GOT3 (cell line): ENCODE measurements at regions not wholly inside any gene's neighbourhood (a gene's known extent, or its start where the extent isn't known, plus 50 kb on each side); places are given as distances from the start of the nearest gene placed in this dataset.
"Not testable (repeated sequence)": the region's sequence is repeated elsewhere in the genome, so short reads cannot be mapped to it uniquely, and the experiment has no call there.

Source experiments
- DNase-seq: peaks from one replicate; lab custom pipeline; 2025; ENCODE audit warnings: mixed read lengths; lab: John Stamatoyannopoulos, UW

DNA sequence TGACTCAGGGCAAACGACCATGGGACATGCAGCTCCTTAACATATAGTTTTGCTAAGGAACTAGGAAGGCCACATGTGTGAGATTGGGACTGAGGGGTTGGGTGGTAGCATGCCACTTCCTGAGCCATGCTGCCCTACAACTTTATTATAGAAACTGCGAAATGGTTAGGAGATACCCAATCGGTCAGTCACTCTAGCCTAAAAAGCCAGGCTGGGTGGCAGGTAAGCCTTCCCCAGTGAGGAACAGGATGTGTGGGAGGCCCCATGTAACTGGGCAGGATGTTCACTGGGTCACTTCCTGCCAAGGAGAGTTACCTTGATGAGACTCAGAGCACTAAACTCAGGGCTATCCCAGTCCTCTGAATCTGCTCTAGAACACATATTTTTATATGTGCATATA is 123.5 kb downstream of the MAP3K7 start:
- DNase-seq, result no peak

DNA sequence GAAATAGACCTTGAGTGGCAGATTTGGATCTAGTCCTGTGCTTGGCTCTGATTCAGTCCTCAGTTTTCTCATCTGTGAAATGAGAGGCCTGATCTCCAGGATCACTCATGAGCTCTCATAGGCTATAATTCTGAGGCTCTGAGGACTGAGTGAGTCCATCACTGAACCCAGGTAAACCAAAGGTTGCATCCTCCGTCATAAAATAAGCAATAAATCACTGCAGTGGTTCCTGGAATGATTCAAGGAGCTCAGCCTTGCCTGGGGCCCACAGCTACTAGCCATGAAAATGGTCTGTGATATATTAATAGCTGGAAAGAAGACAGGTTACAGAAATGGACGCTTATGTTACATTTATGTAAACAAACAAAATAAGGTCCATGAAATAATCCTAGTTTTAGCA is 124.8 kb downstream of the MAP3K7 start:
- DNase-seq, result no peak

DNA sequence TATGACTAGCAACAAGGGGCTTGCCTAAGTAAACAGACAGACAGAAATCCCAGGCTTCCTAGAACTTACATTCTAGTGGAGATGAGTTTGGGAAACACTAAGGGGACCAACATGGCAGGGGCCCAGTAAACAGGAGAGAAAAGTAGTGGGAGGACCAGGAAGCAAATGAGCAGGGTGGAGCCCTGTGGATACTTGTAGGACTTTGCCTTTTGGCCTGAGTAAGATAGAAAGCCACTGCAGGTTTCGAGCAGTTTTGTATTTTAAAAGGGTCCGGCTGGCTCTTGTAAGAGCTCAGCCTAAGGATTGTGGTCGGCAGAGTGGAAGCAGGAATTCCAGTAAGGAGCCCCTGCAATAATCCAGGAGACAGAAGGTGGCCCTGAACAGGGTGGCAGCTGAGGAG is 125.5 kb downstream of the MAP3K7 start:
- DNase-seq, result no peak

- DNase-seq, result no peak
Measured at GRCh38 chr6:90460051-90460450, 126.8 kb downstream of the MAP3K7 start.

- DNase-seq, result no peak
Measured at GRCh38 chr6:90459225-90459758, 127.6 kb downstream of the MAP3K7 start.

DNA sequence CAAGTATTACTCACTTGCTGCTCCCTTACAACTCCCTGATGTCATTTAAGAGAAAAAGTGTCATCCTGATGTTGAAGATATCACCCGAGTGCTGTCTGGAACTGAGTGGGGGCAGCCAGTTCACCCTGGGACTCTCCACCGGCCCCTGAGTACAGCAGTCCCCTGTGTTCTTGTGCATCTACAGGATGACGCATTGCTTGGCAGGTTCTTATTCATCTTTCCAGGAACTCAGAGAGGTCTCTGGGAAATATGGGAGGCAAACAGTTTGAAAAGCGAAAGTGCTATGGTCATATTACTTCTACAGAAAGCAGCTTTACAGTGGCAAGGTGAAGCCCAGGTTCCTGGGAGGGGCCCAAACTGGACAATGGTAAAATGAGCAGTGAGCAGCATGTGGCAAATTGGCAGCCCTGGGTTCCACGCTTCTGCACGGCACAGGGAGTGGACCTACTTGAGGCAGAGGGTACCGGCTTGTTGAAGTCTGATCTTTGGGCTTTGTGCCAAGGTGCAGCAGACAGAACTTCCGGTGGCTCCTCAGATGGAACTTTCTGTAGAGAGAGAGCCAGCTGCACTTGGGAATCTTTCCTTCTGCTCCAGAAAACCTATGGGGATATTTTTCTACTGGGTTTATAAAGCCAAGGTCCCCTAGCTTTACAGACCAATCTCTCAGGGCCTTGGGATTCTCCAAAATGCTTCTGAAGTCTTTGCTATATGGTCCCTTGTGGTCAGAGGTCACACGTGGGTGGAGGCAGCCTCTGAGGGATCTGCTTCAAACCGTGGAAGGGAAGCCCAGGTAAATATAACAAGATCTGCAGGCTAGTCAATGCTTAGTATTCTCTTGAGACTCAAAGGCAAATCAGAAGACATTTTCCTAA is 128.3 kb downstream of the MAP3K7 start:
- peak; percentile 10 for DNase-seq

DNA sequence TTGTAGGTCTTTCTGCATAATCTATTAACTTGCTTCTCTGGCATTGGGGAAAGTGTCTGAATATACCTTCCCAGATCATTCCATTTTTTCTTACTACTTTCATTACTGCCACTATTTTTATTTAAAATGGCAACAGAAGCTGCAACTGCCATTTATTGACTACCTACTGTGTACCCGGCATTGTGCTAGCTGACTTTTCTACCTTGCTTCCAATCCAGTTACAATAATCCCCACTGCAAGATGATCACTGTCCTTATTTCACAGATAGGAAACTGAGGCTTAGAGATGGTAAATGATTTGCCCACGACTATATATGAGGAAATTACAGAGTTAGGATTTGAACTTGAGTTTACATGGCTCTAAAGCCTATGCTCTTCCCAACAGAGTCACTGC is 129.0 kb downstream of the MAP3K7 start:
- no peak for DNase-seq

DNA sequence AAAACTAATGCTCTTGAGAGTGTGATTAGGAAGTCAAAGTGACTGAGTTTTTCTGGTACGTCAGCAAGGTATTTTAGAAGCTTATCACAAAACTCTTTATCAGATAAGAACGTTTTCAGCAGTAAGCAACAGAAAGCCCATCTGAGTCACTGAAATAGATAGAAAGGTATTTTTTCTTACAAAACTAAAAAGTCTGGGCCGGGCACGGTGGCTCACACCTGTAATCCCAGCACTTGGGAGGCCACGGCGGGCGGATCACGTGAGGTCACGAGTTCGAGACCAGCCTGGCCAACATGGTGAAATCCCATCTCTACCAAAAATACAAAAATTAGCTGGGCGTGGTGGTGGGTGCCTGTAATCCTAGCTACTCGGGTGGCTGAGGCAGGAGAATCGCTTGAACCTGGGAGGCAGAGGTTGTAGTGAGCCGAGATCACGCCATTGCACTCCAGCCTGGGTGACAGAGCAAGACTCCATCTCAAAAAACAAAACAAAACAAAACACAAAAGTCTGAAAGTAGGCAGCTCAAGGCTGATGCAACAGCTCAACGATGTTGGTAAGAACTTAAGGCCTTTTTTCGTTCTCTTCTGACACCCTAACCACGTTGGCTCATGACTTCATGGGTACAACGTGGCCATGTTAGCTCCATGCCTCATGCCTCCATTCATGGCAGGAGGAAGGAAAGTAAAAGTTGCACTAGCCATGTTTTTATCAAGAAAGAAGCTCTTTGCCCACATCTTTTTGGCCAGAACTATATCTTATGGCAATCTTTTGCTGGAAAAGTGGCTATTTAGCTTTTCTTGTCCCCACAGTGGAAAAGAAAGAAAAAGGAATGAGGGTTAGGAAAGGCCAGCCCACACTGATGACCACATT is 129.6 kb downstream of the MAP3K7 start:
- DNase-seq, result not testable (repeated sequence)

DNA sequence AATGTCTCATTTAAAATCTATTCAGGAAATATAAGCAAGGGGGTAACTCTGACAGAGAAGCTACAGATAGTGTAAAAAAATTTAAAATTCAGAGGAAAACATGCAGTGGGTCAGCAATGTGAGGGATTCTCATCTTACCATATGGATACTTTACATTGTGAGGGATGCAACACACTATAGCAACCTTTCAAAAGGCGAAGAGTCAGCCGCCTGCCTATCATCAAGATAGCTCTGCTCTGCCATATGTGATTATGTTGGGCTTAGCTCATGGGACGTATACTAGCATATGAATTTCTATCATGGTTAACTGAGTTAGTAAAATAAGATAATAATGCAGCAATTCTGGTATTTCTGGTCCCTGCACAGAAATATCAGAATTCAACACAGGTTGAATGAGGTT is 130.9 kb downstream of the MAP3K7 start:
- no peak for DNase-seq

DNA sequence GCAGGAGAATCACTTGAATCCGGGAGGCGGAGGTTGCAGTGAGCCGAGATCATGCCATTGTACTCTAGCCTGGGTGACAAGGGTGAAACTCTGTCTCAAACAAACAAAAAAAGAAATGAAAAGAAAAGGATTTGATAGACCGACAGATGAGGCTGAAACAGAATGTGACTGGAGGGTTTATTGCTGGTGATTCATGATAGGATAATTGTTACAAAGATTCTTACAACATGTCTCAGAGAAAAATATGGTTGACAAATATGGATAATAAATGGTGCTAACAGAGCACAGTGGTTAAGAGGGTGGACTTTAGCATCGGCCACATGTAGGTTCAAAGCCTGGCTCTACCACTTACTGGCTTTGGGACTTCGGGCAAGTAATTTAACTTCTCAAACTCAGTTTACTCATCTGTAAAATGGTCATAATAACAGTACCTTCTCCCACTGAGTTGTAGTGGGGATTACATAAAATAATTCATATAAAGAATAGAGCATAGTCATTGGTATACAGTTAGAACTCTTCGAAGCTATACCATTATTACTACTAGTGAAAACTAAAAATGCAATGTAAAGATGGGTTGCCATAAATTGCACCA is 131.9 kb downstream of the MAP3K7 start:
- no peak for DNase-seq

GRCh38 chr6:90450268-90450953 is 136.5 kb downstream of the MAP3K7 start:
- no peak for DNase-seq

GRCh38 chr6:90449311-90449710 is 137.6 kb downstream of the MAP3K7 start:
- DNase-seq, result no peak

DNA sequence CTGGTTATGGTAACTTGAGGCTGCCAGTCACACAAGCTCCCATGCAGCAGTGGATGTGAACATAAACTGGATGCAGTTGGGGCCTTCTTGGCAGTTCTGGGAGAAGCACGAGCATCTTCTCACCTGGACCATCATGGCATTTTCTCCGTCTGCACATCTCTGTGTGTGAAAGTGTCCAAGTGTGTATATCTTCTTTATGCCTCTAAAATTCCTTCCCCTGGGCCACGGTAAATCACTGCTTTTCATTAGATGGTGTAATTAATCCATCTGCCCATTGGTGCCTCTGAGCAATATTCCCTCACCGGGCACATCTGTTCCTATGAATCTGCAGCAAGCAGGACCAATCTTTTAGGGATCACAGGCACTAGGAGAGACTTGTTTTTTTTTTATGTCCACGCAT is 138.0 kb downstream of the MAP3K7 start:
- no peak for DNase-seq

- DNase-seq, result no peak
Measured at GRCh38 chr6:90446164-90446563, 140.7 kb downstream of the MAP3K7 start.

DNA sequence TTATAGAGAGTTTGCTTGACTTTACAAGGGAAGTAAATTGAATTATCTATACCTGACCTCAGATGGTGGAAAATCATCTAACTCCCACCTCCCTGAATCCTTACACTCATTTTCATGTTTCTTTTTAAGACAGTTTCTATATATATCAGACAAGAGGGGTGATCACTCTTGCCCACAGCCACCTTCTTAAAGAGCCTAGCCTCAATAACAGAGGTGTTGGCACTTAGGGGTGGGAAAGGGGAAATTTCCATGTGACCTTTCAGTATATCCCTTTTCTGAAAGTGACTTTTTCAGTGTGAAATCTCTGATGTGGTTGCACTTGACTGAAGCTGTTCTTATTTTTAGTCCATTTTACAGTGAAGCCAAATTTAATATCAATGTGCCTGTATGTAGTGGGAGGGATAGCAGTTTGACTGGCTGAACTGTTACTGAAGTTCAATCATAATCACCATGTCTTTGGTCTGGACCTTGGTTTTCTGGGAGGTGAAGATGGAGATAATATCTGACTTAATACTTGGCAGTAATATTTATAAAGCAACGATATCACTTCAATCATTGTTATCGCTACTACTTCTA is 141.3 kb downstream of the MAP3K7 start:
- no peak for DNase-seq

- no peak for DNase-seq
Measured at GRCh38 chr6:90444160-90444714, 142.6 kb downstream of the MAP3K7 start.

DNA sequence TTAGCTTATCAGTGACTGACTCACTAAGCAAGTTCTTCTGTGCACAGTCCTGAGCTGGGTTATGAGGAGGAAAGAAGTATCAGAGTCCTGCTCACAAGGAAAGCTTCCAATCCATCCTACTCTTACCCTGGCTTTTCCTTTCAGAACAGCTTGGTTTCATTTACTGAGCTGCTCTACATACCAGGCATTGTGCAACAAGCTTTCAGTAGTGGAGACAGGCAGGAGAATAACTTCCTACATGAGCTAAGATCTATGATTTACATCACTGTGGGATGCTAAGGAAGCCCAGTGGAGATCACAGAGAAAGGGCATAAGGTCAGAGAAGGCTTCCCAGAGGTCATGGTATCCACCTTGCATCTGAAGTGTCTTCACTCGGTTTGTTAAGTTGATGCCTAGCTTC is 144.5 kb downstream of the MAP3K7 start:
- DNase-seq, result no peak

- DNase-seq, result no peak
Measured at GRCh38 chr6:90440586-90441283, 144.1 kb upstream of the BACH2 start.

DNA sequence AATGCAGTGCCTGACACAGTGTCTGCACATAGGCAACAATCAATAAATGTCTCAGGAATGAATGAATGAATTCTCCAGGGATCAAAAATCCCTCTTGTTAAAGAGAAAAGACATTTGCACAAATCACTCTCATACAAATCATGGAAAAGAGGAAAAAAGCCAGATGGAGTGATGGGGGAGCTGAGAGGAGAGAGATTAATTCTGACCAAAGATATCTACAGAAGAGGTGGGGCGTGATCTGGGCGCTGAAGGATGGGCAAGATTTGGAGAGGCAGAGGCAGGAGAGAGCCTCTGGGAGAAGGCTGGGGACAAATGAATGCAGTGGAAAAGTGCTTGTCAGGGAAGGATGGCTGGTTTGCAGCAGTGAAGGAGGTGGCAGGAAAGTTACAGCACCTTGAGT is 142.9 kb upstream of the BACH2 start:
- no peak for DNase-seq

DNA sequence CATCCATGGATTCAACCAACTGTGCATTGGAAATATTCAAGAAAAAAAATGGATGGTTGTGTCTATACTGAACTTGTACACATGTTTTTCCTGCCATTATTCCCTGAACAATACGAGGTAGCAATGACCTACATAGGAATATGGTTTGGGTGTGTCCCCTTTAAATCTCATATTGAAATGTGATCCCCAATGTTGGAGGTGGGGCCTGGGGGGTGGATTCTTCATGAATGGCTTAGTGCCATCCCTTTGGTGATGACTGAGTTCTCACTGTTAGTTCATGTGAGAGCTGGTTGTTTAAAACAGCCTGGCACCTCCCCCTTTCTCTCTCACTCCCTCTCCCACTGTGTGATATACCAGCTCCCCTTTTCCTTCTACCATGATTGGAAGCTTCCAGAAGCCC is 139.8 kb upstream of the BACH2 start:
- DNase-seq, result no peak
